ENCODE measurements at regions not wholly inside any gene's neighbourhood (a gene's known extent, or its start where the extent isn't known, plus 50 kb on each side); places are given as distances from the start of the nearest gene placed in this dataset.
"Not testable (repeated sequence)": the region's sequence is repeated elsewhere in the genome, so short reads cannot be mapped to it uniquely, and the experiment has no call there.

DNA sequence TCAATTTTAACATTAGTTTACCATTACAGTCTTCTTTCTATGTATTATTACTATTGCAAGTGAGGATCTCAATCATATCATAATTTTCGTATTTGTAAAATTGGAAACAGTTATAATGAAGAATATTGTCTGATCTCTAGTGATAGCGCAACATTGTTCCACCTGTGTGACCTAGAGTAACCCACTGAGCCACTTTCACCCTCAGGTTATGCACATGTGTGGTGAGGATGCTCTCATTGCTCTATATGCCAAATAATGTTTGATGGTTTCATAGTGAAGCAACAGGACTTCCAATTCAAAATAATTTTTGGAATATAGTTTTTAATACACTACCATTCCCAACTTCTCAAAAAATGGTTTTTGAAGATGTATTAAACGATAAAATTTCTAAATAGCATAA, 603.1 kb upstream of the MAN1A1 start:
- no peaks in the 10 kb centered on the region for H3K9me3 ChIP-seq (ENCODE audit: low read length)
- no peak overlapping the region for H3K27ac ChIP-seq (ENCODE audit: low read depth, low read length)
- H3K27me3 ChIP-seq (ENCODE audit: insufficient read depth, low read length, poor library complexity, severe bottlenecking) = no peaks in the 10 kb centered on the region
- H3K36me3 ChIP-seq (ENCODE audit: insufficient read depth, low read length) = no peaks in the 10 kb centered on the region
- no peaks in the 10 kb centered on the region for H3K27me3 Mint-ChIP-seq
- no peaks in the 10 kb centered on the region for H3K4me1 Mint-ChIP-seq
- H3K9me3 Mint-ChIP-seq = peaks cover 0 to 11% (median 6%) of the 10 kb centered on the region in 5 donors
- H3K4me3 ChIP-seq (ENCODE audit: low read length) = no peak overlapping the region
- DNase-seq = no peak
- no peaks in the 10 kb centered on the region for H3K4me1 ChIP-seq (ENCODE audit: insufficient read depth, low read length)
- H3K36me3 Mint-ChIP-seq = no peaks in the 10 kb centered on the region
- CTCF ChIA-PET = no interaction called here
- POLR2A ChIA-PET = no interaction called here
- H3K4me3 Mint-ChIP-seq = no peak overlapping the region
- no peak overlapping the region for H3K27ac Mint-ChIP-seq

DNA sequence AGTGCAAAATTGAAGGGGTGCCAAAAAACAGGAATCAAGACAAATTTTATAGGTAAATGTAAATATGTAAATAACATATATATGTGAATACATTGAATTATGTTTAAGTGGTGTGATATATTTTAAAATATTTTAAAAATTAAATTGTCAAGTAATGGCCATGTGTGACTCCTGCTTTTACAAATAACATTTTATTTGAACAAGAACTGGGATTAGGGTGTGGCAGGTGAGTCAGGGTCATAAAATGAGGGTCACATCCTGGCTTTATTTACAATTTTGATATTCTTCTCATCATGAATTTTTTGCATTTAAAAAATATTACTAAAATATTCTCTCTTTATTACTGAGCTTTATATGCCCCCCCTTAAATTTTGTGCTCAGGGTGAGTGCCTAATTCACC, 601.1 kb upstream of the MAN1A1 start:
- H3K27ac Mint-ChIP-seq = no peak overlapping the region
- no peaks in the 10 kb centered on the region for H3K4me1 Mint-ChIP-seq
- no peaks in the 10 kb centered on the region for H3K4me1 ChIP-seq (ENCODE audit: insufficient read depth, low read length)
- H3K27me3 Mint-ChIP-seq = peaks cover 0 to 4% of the 10 kb centered on the region in 2 donors
- H3K9me3 ChIP-seq (ENCODE audit: low read length) = no peaks in the 10 kb centered on the region
- H3K27me3 ChIP-seq (ENCODE audit: insufficient read depth, low read length, poor library complexity, severe bottlenecking) = no peaks in the 10 kb centered on the region
- H3K36me3 Mint-ChIP-seq = no peaks in the 10 kb centered on the region
- POLR2A ChIA-PET = no interaction called here
- CTCF ChIA-PET = no interaction called here
- no peaks in the 10 kb centered on the region for H3K36me3 ChIP-seq (ENCODE audit: insufficient read depth, low read length)
- no peak overlapping the region for H3K4me3 Mint-ChIP-seq
- no peak overlapping the region for H3K4me3 ChIP-seq (ENCODE audit: low read length)
- H3K27ac ChIP-seq (ENCODE audit: low read depth, low read length) = no peak overlapping the region
- no peak for DNase-seq
- H3K9me3 Mint-ChIP-seq = peaks cover 0 to 11% (median 6%) of the 10 kb centered on the region in 5 donors

DNA sequence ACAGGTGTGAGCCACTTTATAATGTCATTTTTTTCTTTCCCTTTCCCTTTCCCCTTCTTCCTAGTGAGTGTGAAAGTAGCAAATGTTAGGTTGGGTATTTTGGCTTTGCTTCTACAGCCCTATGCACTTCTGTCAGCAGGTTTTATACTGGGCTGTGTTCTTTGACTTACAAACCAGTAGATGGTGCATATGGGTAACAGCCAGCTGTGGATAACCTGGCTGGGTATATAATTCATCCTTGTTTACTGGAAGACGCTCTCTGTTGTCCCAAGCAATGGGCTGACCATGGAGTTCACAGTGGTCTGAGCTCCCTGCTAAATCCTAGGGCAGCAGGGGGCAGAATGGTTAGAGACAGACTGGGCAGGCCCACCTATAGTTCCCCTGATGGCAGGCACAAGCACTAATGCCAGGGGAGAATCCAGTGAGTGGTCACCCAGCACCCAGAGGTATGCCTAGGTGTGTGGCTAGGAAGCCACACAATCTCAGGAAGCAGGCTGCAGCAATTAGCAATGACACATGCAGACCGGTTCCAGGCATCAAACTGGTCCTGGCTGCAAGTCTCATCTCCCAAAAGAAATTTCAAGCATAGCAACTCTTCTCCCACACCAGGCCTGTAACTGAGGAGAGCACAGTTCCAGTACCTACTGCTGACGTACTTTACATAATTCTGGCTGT, 592.7 kb upstream of the MAN1A1 start:
- no peak overlapping the region for H3K27ac ChIP-seq (ENCODE audit: low read depth, low read length)
- no peak overlapping the region for H3K27ac Mint-ChIP-seq
- no peaks in the 10 kb centered on the region for H3K36me3 ChIP-seq (ENCODE audit: insufficient read depth, low read length)
- POLR2A ChIA-PET = no interaction called here
- H3K9me3 Mint-ChIP-seq = peaks cover 0 to 3% (median 2%) of the 10 kb centered on the region in 5 donors
- no peaks in the 10 kb centered on the region for H3K4me1 ChIP-seq (ENCODE audit: insufficient read depth, low read length)
- no peaks in the 10 kb centered on the region for H3K4me1 Mint-ChIP-seq
- no peak overlapping the region for H3K4me3 Mint-ChIP-seq
- CTCF ChIA-PET = no interaction called here
- H3K27me3 Mint-ChIP-seq = peaks cover 2 to 12% of the 10 kb centered on the region in 2 donors
- H3K36me3 Mint-ChIP-seq = no peaks in the 10 kb centered on the region
- no peaks in the 10 kb centered on the region for H3K27me3 ChIP-seq (ENCODE audit: insufficient read depth, low read length, poor library complexity, severe bottlenecking)
- DNase-seq = no peak
- H3K4me3 ChIP-seq (ENCODE audit: low read length) = no peak overlapping the region
- H3K9me3 ChIP-seq (ENCODE audit: low read length) = no peaks in the 10 kb centered on the region

DNA sequence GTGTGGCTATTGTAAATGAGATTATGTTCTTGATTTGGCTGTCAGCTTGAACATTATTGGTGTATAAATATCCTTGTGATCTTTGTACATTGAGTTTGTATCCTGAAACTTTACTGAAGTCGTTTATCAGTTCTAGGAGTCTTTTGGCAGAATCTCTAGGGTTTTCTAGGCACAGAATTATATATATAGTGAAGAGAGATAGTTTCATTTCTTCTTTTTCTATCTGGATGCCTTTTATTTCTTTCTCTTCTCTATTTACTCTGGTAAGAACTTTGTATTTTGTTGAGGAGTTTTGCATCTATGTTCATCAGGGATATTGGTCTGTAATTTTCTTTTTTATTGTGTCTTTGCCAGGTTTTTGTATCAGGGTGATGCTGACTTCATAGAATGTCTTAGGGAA, 589.2 kb upstream of the MAN1A1 start:
- CTCF ChIA-PET = no interaction called here

DNA sequence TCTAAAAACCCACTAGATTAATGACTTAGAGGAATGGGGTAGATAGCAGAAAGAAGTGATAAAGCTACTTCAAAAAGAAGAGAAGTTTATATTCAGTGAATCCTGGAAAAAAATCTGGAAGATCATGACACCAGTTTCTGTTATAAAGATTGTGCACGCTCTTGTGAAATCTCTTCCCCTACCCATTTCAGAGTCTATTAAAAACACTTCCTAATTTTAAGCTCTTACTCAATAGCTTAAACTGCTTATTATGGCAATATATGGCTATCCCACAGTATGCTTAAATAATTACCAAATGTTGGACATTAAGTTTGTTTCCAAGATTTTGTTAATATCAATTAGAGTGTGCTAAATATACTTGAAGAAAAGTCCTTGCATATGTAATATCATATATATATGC, 585.3 kb upstream of the MAN1A1 start:
- POLR2A ChIA-PET = no interaction called here
- Mint-ChIP-seq H3K36me3 (no peaks in the 10 kb centered on the region), H3K9me3 (peaks cover 0 to 2% (median 2%) of the 10 kb centered on the region in 5 donors), H3K4me1 (no peaks in the 10 kb centered on the region), H3K27ac (peak overlapping the region in 1 of 8 donors; percentile 19), H3K4me3 (peak overlapping the region in 1 of 7 donors; percentile 28), H3K27me3 (no peaks in the 10 kb centered on the region)
- CTCF ChIA-PET = no interaction called here
- H3K27ac ChIP-seq (ENCODE audit: low read depth, low read length) = no peak overlapping the region
- DNase-seq = no peak
- H3K4me1 ChIP-seq (ENCODE audit: insufficient read depth, low read length) = no peaks in the 10 kb centered on the region
- H3K36me3 ChIP-seq (ENCODE audit: insufficient read depth, low read length) = no peaks in the 10 kb centered on the region
- no peaks in the 10 kb centered on the region for H3K9me3 ChIP-seq (ENCODE audit: low read length)
- H3K27me3 ChIP-seq (ENCODE audit: insufficient read depth, low read length, poor library complexity, severe bottlenecking) = no peaks in the 10 kb centered on the region
- H3K4me3 ChIP-seq (ENCODE audit: low read length) = no peak overlapping the region

More for the DNA sequence above, 589.2 kb upstream of the MAN1A1 start:
- Histone ChIP-seq H3K27ac (ENCODE audit: low read depth, low read length) (no peak overlapping the region), H3K9me3 (ENCODE audit: low read length) (no peaks in the 10 kb centered on the region), H3K4me1 (ENCODE audit: insufficient read depth, low read length) (no peaks in the 10 kb centered on the region), H3K27me3 (ENCODE audit: insufficient read depth, low read length, poor library complexity, severe bottlenecking) (no peaks in the 10 kb centered on the region), H3K36me3 (ENCODE audit: insufficient read depth, low read length) (no peaks in the 10 kb centered on the region), H3K4me3 (ENCODE audit: low read length) (no peak overlapping the region)
- peaks cover 0 to 3% (median 2%) of the 10 kb centered on the region in 5 donors for H3K9me3 Mint-ChIP-seq
- no peaks in the 10 kb centered on the region for H3K4me1 Mint-ChIP-seq
- H3K27me3 Mint-ChIP-seq = peaks cover 2% of the 10 kb centered on the region in 2 donors
- POLR2A ChIA-PET = no interaction called here
- H3K27ac Mint-ChIP-seq = no peak overlapping the region
- H3K4me3 Mint-ChIP-seq = no peak overlapping the region
- DNase-seq = no peak
- H3K36me3 Mint-ChIP-seq = no peaks in the 10 kb centered on the region

DNA sequence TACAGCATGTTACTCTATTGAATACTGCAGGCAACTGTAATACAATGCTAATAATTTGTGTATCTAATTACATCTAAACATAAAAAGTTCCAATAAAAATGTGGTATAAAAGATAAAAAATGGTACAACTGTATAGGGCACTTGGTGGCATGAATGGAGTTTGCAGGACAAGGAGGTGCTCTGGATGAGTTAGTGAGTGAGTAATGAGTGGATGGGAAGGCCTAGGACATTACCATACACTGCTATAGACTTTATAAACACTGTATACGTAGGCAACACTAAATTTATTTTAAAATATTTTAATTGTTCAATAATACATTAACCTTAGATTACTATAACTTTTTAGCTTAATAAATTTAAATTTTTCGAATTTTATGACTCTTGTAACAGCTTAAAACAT, 579.6 kb upstream of the MAN1A1 start:
- no peaks in the 10 kb centered on the region for H3K36me3 ChIP-seq (ENCODE audit: insufficient read depth, low read length)
- no peaks in the 10 kb centered on the region for H3K27me3 ChIP-seq (ENCODE audit: insufficient read depth, low read length, poor library complexity, severe bottlenecking)
- Mint-ChIP-seq H3K36me3 (peaks cover 0 to 6% (median 2%) of the 10 kb centered on the region in 3 donors), H3K27me3 (no peaks in the 10 kb centered on the region), H3K4me3 (no peak overlapping the region), H3K9me3 (peaks cover 17 to 32% (median 24%) of the 10 kb centered on the region in 5 donors), H3K27ac (no peak overlapping the region), H3K4me1 (no peaks in the 10 kb centered on the region)
- no peak overlapping the region for H3K4me3 ChIP-seq (ENCODE audit: low read length)
- ChIA-PET CTCF (no interaction called here), POLR2A (no interaction called here)
- no peak overlapping the region for H3K27ac ChIP-seq (ENCODE audit: low read depth, low read length)
- peaks cover 3% of the 10 kb centered on the region for H3K9me3 ChIP-seq (ENCODE audit: low read length)
- H3K4me1 ChIP-seq (ENCODE audit: insufficient read depth, low read length) = no peaks in the 10 kb centered on the region
- DNase-seq = no peak

DNA sequence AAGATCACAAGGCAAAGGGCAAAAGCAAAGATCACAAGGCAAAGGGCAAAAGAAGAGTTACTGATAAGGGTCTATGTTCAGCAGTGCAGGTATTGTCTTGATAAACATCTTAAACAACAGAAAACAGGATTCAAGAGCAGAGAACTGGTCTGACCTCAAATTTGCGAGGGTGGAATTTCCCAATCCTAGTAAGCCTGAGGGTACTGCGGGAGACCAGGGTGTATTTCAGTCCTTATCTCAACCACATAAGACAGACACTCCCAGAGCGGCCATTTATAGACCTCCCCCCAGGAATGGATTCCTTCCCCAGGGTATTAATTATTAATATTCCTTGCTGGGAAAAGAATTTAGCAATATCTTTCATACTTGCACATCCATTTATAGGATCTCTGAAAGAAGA, 575.3 kb upstream of the MAN1A1 start:
- H3K9me3 Mint-ChIP-seq = peaks cover 36 to 53% (median 47%) of the 10 kb centered on the region in 5 donors
- H3K27ac ChIP-seq (ENCODE audit: low read depth, low read length); CTCF ChIA-PET; POLR2A ChIA-PET; H3K4me3 Mint-ChIP-seq; DNase-seq; H3K4me1 Mint-ChIP-seq; H3K36me3 Mint-ChIP-seq; H3K27me3 Mint-ChIP-seq; H3K4me1 ChIP-seq (ENCODE audit: insufficient read depth, low read length); H3K27me3 ChIP-seq (ENCODE audit: insufficient read depth, low read length, poor library complexity, severe bottlenecking); H3K4me3 ChIP-seq (ENCODE audit: low read length); H3K27ac Mint-ChIP-seq; H3K36me3 ChIP-seq (ENCODE audit: insufficient read depth, low read length): not testable (repeated sequence)
- H3K9me3 ChIP-seq (ENCODE audit: low read length) = peaks cover 13% of the 10 kb centered on the region

DNA sequence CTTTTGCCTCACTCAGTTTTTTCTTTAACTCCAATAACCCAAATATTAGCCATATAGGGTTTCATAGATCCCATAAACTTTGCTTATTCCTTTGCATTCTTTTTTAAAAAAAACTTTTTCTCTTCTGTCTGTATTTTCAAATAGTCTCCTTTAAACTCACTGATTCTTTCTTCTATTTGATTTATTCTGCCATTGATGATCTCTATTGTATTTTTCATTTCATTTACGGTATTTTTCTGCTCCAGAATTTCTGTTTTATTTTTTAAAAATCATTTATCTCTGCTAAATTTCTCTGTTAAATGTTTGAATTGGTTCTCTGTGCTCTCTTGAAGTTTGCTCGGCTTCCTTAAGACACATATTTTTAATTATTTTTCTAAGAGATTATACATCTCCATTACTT, 573.3 kb upstream of the MAN1A1 start:
- no peak for DNase-seq
- H3K9me3 ChIP-seq (ENCODE audit: low read length) = peaks cover 13% of the 10 kb centered on the region
- Mint-ChIP-seq H3K4me3 (no peak overlapping the region), H3K4me1 (no peaks in the 10 kb centered on the region), H3K9me3 (peaks cover 36 to 51% (median 46%) of the 10 kb centered on the region in 5 donors), H3K27ac (no peak overlapping the region), H3K27me3 (no peaks in the 10 kb centered on the region), H3K36me3 (peaks cover 0 to 2% (median 0%) of the 10 kb centered on the region in 3 donors)
- ChIA-PET POLR2A (no interaction called here), CTCF (no interaction called here)
- H3K27ac ChIP-seq (ENCODE audit: low read depth, low read length) = no peak overlapping the region
- no peak overlapping the region for H3K4me3 ChIP-seq (ENCODE audit: low read length)
- H3K27me3 ChIP-seq (ENCODE audit: insufficient read depth, low read length, poor library complexity, severe bottlenecking) = no peaks in the 10 kb centered on the region
- no peaks in the 10 kb centered on the region for H3K4me1 ChIP-seq (ENCODE audit: insufficient read depth, low read length)
- no peaks in the 10 kb centered on the region for H3K36me3 ChIP-seq (ENCODE audit: insufficient read depth, low read length)

Data from CD8-positive, alpha-beta memory T cell (primary cell).